GM21447 (cell line): ENCODE measurements at regions not wholly inside any gene's neighbourhood (a gene's known extent, or its start where the extent isn't known, plus 50 kb on each side); places are given as distances from the start of the nearest gene placed in this dataset.

Experiments used
- ATAC-seq: cut with Tn5 transposase; IDR thresholded peaks from one replicate; pipeline ENCODE4 v1.9.1; 2021; ENCODE audit not compliant: unreplicated experiment

DNA sequence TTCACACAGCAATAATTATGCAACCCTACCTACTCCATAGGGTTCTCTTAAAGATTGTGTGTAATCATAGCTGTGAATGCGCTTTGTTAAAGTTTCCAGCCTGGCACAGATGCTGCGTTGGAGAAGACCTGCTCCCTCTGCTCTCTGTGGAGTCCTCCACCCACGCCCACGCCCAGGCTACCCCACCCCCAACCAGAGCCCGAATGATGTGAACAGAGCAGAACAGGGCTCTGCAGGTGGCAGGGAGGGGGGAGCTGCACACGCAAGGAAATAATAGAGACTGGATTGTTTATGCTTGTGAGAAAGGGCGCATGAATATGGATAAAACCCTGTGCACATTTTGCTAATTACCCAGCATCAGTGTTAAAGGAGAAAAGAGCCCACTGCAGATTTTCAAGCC is 447.5 kb downstream of the BCL11A start:
- ATAC-seq: no peak

DNA sequence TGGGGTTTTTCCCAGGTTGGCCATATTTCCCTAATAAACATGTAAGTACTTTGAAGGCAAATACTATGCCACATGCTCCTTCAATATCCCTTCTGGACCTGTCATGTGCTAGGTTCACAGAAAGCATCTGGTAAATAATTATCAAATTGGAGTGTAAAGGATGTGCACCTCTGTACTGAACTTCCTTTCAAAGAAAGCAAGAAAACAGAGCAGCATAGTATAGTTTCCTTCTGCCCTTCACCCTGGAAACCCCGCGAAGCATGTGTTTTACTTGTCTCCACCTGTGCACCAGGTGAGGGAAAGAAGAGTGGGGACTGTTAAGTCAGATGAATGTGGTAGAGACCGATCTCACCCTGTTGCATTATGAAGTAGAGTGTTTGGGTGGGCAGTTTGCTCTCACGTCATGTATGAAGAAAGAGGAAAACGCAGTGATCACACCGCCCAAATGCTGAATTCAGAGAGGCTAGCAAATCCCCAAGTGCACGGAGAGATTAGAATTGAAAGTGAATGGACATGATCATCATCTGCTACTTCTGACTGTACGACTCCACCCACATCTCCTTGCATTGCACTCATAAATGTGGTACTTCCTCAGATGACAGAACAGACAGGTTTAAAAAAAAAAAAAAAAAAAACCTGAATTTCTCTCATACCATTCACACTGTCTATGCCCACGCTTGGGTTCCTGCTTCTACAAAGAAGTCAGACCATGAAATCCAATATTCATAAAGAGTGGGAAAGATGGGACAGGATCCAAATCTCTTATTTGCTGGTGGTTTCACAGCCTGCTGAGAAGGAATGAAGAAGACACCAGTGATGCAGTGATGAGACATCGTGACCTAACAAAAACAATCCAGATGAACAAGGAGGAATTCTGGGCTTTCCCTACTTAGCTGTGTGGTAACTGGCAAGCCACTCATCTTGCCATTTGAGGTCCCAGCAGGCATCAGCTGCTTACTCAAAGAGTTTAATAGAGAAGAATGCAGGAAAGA is 448.6 kb downstream of the BCL11A start:
- ATAC-seq: peak; percentile 65

DNA sequence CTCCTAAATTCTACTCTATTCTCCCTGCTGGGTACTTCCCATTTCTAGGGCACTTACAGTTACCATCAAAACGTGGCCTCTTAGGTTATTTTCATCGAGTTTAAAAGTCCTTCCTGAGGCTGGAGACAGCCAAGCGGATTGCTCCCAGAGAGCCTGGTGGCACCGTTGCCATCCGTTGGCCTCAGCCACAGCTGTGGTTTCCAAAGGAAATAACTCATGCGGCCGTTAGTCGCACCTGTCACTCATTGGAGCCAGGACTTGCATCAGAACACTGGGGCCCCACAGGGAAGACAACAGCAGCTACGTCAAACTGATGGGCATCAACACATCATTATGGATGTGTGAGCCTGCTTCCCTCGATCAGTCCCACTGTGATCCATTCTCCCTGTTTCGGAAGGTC is 453.4 kb downstream of the BCL11A start:
- ATAC-seq: no peak

- ATAC-seq: no peak
Observed at GRCh38 chr2:60098996-60099395, 454.5 kb downstream of the BCL11A start.

DNA sequence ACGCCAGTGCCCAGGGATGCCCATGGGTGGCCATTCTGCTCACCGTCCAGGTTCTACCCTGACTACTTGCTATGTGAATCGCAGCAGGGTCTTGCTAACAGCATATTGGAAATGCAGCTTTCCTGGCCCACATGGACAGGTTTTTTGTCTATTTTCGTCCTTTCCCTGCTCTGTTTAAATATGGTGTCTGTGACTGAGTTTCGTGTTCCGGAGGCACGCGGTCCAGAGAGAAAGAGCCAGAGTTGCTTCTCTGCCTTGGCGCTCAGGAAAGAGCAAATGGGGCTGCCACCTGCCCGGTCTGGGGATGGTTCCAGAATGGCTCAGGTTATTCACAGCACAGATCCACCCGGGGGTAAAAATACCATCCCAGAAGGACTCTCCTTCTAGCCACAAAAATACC is 456.2 kb downstream of the BCL11A start:
- ATAC-seq: no peak

DNA sequence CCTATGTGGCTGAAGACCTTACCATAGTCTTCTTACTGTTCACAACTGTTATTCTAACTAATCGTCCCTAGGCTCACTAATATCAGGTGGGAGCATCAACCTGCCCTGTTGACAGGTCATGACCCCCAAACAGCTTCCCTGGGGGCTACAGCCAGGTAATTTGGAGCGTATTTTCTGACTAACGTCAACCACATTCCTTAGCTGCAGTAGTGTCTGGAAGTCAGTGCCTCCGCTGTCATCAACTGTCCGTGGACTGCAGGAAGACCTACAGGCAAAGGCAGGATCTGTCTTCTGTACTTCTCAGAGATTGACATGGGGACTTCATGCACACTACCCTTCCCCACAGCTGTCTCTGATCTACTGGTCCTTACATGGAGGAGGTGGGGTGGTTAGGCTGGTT is 456.9 kb downstream of the BCL11A start:
- ATAC-seq: no peak

GRCh38 chr2:60095903-60096302 is 457.6 kb downstream of the BCL11A start:
- ATAC-seq: no peak

DNA sequence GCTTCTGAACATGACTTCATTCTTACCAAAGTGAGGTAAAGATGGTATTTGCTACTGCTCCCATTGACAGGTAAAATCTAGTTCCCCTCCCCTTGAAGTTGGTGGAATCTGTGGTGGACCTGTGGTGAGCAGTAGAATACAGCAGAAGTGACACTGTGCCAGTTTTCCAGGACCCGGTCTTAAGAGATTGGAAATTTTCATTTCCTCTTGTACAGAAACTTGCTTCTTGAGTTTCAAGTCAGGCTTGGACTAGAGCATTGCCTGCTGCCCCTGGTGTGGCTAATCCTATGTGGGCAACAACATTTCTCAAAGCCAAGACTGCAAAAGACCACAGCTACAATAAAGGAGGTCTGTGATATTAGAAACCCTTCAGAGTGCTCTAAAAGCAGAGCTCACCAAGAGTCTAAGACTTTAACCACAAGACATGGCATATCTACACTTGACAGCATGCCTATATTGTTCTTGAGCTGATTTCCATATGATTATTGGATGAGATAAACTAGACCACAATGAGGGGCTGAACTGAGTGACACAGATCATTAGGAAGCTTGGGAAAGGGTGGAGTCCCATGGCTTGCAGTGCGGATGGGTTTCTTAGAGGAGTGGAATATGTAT is 458.1 kb downstream of the BCL11A start:
- ATAC-seq: no peak

- no peak for ATAC-seq
Observed at GRCh38 chr2:60094450-60094929, 459.0 kb downstream of the BCL11A start.

DNA sequence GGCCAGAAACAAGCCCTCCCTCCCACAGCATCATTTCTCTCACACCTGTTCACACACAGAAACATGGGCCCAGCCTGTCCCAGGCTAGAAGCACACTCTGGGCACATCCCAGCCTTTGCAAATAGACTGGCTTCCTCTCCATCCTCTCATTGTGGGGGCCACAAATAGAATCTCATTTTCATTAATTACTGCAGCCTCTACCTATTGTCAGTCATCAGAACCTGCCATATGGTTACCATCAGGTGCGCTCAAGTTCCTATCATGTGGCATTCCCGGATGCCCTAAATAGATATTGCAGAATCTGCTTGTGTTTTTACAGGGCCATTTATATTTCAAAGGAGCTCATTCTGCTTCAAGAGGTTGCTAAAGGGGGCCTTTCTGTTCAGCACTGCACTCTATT is 460.7 kb downstream of the BCL11A start:
- no peak for ATAC-seq

DNA sequence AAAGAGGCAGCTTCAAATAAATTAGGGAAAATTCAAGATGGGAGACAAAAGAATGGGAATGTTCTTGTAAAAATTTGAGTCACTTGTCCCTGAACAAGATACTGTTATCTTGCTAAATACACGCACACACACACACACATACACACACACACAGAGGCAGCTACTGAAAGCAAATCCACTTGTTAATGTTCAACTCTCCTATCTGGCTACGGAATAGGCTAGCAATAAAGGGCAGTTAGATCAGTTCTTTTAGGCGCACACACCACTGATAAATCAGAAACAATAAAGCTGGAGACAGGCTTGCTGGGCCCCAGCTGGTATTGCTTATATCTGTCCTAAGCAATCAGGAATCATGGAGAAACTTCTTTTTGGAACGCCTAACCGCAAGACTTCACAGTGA is 461.6 kb downstream of the BCL11A start:
- no peak for ATAC-seq

GRCh38 chr2:60091266-60091665 is 462.2 kb downstream of the BCL11A start:
- ATAC-seq: no peak

GRCh38 chr2:60079562-60079961 is 473.9 kb downstream of the BCL11A start:
- ATAC-seq: no peak

DNA sequence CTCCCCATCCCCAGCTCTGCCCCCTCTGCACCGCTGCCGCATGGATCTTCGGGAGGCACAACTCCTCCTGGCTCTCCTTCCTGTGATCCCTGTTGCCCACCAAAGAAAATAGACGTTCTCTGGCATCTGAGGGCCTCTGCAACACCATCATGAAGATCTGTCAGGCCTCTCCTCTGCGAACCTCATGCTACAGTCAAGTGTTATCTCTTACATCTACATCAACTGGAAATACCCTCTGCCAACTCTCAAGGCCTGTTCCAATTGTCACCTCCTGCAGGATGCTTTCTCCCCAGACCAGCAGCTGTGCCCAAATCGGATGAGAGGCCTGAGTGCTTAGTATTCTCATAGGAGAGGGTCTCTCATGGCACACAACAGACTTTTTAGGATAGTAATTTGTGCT is 478.4 kb downstream of the BCL11A start:
- no peak for ATAC-seq

DNA sequence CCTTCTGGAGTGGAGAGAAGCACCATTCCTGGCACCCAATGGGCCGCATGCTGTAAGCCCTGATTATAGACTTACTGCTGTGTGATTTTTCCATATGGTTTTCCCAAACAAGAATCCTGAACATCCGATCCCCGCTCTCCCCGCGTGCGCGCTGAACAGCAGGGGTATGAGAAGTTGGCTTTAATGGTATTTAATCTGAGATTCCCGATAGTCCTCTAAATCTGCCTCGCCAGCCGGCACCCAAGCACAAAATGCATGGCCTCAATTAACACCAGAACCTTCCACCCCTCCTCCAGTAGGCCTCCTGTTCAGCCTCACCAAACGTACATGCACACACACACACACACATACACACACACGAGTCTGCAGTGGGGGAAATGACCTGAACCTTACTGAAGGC is 480.3 kb downstream of the BCL11A start:
- ATAC-seq: no peak

- no peak for ATAC-seq
Observed at GRCh38 chr2:60072609-60073008, 480.8 kb downstream of the BCL11A start.

GRCh38 chr2:60071490-60071831 is 482.0 kb downstream of the BCL11A start:
- no peak for ATAC-seq

- no peak for ATAC-seq
Observed at GRCh38 chr2:60070736-60071489, 482.5 kb downstream of the BCL11A start.

DNA sequence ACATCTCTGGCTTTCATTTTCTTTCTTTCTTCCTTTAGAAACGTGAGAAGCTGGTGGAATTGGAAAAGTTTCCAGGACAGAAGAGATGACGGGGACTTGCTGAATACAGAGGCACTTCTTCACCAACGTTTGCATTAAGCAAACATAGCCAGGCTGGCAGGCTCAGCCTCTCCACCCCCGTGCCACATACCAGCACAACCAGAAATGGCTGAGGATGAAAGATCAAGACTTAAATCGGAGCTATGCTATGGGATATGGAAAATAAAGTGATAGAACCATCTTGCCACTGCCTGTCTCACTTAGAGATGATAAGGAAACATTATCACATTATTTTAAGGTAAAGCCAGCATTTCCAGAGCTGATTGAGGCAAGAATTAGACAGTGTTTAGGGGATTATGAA is 483.3 kb downstream of the BCL11A start:
- ATAC-seq: no peak

- ATAC-seq: no peak
Observed at GRCh38 chr2:60068755-60069154, 484.7 kb downstream of the BCL11A start.

- no peak for ATAC-seq
Observed at GRCh38 chr2:60067006-60067405, 486.4 kb downstream of the BCL11A start.
